NCI-H1092 treated with DMSO at 0.1 percent for 48 hours (cell line): ENCODE measurements at regions not wholly inside any gene's neighbourhood (a gene's known extent, or its start where the extent isn't known, plus 50 kb on each side); places are given as distances from the start of the nearest gene placed in this dataset.

Source experiments
- DNase-seq: peaks from one replicate; lab custom pipeline; 2025; lab: John Stamatoyannopoulos, UW

DNA sequence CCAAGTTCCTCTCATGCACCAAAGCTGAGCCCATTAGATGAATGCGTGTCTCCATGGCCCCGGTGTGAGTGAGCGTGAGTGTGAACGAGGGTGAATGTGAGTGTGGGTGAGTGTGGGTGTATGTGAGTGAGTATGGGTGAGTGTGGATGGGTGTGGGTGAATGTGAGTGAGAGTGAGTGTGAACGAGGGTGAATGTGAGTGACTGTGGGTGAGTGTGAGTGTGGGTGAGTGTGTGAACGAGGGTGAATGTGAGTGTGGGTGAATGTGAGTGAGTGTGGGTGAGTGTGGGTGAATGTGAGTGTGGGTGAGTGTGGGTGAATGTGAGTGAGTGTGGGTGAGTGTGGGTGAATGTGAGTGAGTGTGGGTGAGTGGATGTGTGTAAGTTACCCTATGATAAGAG, 1521.8 kb upstream of the TENM3 start:
- DNase-seq: no peak

DNA sequence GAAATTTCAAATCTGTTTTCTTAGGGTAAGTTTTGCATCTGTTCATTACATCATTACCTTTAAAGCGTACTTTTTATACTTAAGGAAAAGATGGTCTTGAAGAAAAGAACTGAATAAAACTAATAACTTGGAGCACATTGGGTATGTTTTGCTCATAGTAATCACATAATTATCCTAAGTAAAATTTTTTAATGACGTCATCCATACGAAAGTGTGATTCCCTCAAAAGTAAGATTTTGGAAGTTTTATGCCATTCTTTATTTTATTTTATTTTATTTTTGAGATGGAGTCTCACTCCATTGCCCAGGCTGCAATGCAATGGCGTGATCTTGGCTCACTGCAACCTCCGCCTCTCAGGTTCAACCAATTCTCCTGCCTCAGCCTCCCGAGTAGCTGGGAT, 1516.6 kb upstream of the TENM3 start:
- DNase-seq: no peak

- no peak for DNase-seq
Measured at GRCh38 chr4:180727478-180727877, 1515.7 kb upstream of the TENM3 start.

DNA sequence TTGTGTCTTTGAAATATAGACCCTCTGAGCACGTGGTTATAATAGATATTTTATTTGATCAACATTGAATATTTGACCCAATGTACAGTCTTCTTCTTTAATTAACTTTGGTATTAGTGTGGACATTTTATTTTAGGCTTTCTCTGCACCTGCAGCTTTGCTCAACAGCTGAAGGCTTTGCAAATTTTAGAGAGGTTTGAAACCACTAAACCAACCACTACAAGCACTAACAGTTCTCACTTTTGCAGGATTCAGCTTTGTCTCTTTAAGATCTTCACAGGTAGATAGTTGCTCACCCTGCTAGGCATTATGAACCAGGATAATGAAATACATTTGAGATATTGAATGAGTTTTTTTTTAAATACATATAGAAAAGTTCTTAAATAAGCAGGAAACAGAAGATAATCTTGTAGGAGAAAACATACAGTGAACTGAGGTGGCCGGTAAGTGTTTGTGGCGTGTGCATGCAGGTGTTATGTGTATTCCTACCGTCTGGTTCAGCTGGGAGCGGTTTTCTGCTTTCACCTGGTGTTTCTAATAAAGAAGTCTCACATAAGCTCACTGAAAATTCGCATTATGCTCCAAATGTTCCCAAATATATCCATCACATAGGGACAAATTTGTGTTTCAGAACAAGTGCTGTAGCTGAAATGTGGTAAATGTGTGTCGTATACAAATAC, 1508.3 kb upstream of the TENM3 start:
- DNase-seq: no peak

GRCh38 chr4:180741703-180742102, 1501.5 kb upstream of the TENM3 start:
- DNase-seq: no peak

DNA sequence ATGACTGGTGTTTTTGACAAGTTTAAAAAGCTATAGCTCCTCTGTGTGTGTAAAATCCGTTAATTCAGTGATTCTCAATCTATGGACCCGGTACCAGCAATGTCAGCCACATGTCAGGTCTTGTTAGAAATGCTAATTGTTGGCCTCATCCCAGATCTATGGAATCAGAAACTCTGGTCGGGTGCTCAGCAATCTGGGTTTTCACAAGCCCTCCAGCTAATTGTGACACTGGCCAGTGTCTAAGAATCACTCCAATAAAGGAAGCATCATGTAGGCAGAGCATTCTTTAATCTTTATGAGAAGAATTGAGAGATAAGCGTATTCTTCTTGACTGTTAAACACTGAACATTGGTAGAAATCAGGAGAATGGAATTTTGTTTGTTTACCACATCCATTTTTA, 1498.2 kb upstream of the TENM3 start:
- DNase-seq: no peak

GRCh38 chr4:180751009-180751408, 1492.2 kb upstream of the TENM3 start:
- no peak for DNase-seq

DNA sequence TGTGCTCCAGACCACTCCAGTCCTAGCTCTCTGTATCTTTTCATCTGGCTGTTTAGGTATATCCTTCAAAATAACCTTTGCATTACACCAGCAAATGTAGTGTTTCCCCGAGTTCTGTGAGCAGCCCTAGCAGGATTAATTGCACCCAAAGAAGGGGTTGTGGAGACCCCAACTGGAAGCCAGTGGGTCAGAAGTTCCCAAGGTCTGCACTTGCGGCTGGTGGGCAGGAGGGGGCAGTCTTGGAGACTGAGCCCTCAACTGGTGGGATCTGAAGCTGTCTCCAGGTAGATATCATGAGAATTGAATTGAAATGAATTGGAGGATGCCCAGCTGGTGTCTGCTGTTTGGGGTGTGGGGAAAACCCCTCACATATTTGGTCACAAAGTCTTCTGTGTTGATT, 1485.3 kb upstream of the TENM3 start:
- DNase-seq: no peak

DNA sequence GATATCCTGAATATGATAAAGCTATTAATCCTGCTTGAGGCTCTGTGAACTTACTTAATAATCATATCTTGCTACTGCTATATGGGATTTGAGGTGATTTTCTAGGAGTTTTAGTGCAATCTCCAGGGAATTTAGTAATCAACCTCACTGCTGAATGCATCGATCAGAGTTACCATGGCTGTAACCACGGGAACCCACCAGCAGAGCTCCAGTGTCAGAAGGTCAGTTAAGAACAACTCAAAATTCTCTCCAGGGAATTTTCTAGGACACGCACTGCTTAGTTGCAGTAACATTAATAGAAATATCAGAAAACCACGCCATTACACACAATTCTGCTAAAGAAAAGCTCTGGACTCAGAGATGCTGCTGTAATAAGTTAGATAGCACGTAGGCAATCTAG, 1477.2 kb upstream of the TENM3 start:
- no peak for DNase-seq

DNA sequence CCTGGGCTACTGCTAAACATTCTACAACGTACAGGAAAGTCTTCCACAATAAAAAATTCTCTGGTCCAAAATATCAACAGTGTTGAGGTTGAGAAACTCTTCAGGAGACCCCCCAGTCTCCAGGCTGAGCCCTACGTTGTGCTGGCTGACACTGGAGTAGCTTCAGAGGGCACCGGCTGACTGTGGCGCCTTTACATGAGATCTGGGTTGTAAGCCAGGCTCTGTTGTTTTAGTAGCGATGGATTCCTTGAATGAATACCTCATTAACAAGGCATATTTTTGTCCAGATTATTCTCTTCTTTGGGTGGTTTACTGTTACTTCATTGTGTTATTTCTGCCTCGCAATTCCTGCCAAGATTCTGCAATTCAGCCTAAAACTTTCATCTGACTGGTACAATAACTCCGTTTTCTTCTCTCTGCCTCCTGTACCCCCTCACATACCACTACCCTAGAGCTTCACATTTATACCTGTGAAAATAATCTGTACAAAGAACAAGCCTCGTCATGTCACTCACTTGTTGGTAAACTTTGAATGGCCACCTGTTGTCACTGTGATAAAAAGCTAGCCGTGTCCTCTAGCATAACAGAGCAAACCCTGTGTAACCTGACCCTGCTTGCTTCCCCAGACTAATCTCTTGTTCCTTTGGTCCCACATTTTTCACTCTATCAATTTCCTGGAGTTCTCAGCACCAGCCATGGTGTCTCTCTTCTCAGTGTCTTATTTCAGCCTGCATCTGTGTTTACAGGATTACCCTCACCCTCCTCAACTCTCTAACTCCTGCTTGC, 1476.1 kb upstream of the TENM3 start:
- no peak for DNase-seq

GRCh38 chr4:180768610-180769009, 1474.6 kb upstream of the TENM3 start:
- DNase-seq: no peak

DNA sequence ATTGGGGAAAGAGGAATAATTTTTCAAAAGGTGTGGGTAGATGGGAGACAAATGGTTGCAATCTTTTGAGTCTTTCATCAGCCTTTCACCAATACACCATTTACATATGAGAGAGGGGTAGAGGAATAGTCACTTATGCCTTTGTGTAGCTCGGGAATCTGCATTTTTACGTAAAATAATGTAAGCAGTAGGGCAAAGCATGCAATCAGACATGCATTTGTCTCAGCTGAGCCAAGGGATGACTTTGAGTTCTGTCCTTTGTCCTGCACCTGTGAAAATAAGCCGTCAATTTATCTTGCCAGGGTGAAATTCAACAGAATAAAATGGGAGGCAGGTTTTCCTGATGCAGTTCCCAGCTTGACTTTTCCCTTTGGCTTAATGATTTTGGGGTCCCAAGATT, 1473.4 kb upstream of the TENM3 start:
- no peak for DNase-seq

- DNase-seq: no peak
Measured at GRCh38 chr4:180770265-180770664, 1472.9 kb upstream of the TENM3 start.

DNA sequence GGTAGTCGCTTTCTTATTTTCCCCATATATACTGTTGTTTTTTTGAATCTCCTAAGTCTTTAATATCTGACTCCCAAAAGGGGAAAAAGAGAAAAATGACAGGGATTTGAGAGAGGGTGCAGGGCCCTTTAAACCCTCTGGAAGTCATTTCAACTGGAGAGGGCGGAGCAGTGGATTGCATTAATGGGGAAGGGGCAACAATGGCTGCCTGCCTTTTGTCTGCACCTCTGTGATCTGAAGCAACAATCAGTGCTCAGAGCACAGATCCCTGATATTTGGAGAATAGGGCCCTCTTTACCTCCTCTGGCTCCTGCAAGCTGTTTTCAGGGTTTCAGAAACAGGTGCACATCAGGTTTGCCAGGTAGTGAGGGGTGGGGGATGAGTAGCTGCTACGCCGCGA, 1458.3 kb upstream of the TENM3 start:
- no peak for DNase-seq

DNA sequence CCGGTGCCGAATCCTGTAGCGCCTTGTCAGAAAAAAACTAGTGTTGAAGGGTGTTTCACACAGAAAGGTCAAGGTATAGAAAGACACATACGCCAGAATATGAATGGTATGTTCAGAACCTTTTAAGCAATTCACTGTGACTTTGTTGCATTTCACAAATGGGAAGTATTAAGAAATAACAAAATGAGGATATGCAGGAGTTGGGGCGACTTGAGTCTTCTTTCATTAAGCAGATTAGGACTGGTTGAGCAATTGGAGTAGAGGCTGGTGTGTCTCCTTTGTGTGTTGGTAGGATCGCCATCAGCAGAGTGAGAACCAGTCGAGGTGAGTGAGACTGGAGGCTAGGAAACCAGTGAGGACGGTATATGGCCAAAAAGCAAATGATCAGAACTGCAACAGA, 1454.5 kb upstream of the TENM3 start:
- DNase-seq: no peak

DNA sequence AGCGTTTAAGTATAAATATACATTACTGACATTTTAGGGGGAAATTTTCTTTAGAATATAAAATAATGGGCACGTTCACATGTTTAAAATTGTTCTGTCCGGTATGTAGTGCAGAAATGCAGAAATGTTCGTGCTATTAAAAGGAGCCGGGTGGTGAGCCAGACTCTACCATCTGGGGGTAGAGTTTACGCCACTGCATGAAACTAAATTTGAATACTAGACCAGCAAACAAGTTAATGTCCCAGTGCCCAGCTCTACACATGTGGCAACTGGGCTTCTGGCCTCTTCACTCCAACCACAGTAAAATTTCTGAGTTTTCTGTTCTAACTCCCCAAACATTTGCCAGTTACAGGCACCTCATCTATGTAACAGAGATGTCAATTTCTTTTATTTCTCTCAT, 1453.3 kb upstream of the TENM3 start:
- no peak for DNase-seq

DNA sequence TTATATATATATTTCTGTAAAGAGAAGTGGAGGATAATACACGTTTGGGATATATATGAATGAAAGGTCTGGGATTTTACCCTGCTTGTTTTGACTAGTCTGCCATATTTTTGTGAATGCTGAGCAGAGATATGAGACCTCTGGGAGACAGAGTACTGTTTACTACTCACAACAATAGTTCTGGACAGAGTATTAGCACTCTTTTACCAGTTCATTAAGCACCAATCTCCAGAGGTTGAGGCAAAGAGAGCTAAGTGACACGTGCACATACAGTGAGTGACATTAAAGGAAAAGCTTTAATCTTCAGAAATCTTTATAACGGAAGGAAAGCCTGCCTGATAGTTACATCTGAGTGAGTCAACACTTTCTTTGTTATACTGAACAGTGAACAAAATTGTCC, 1452.7 kb upstream of the TENM3 start:
- DNase-seq: no peak

- no peak for DNase-seq
Measured at GRCh38 chr4:180792541-180792940, 1450.7 kb upstream of the TENM3 start.

- no peak for DNase-seq
Measured at GRCh38 chr4:180794333-180794732, 1448.9 kb upstream of the TENM3 start.

GRCh38 chr4:180798036-180798577, 1445.1 kb upstream of the TENM3 start:
- DNase-seq: no peak

DNA sequence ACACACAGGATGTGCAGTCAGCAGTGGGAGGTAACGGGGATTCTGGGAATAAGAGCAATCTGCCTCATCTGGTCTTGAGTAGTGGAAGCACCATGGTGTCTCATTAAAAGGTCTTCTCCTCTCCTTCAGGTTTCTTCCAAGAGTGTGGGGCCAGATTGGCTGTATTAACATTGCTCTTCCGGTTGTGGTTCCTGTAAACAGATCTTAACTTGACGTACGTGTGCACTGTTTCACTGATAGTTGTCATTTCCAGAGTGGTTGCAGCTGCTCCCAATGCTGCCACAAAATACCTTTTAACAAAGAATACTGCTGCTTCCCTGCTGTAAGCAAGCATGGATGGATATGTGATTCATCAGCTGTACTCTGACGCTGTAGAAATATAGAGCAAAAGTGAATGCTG, 1443.4 kb upstream of the TENM3 start:
- DNase-seq: no peak

- DNase-seq: no peak
Measured at GRCh38 chr4:180805101-180805500, 1438.1 kb upstream of the TENM3 start.

DNA sequence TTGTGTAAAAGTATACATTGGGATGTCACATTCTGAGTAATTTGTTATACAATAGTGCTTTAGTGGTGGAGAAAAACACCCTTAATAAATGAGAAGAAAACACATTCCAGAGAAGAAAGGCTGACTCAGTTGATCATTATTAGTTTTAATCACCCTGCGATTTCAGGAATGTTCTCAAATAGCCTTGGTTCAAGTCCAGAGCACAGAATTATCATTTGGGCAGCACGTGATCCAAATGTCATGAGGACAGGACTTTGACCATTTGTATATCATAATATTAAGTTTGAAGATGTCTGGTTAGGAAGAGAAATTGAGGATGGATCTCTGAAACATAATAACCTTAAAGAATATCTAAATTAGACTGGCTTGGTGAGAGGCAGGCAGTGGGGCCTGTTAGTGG, 1434.3 kb upstream of the TENM3 start:
- DNase-seq: no peak

DNA sequence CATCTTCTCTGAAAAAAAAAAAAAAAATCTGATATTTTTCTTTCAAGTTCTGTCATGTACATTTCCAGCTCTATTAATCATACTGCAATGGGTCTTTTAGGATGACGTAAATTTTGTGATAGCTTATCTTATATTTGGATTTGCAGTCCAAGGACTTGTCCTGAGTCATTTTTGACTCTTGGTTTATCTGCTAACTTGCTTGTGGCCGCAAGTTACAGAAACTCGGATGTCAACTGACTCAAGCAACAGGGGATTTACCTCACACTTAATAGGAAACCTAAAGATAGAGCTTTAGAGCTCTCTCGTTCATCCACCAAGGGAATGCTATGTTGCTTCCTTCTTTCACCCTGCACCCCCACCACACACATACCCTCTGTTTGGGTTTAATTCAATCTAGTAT, 1433.8 kb upstream of the TENM3 start:
- DNase-seq: no peak
